HepG2 (cell line): ENCODE measurements at regions not wholly inside any gene's neighbourhood (a gene's known extent, or its start where the extent isn't known, plus 50 kb on each side); places are given as distances from the start of the nearest gene placed in this dataset.

ENCODE experiments used
- FOXA1 ChIP-seq, 2 experiments: fragments of 450-650 bp in 1 of 2; sonication (generic) in 1 of 2; formaldehyde crosslinking in 1 of 2; IDR thresholded peaks; 2 replicates each; pipeline versions ENCODE4 v1.4.0 to v1.6.1; 2016 to 2020; ENCODE audit warnings: missing genetic modification reagents in 1 of 2
- KDM5A ChIP-seq: fragments of 200-600 bp; sonication (generic); IDR thresholded peaks from 2 replicates; pipeline ENCODE4 v1.7.0; 2018; ENCODE audit warnings: antibody characterized with exemption, mild to moderate bottlenecking, low read length, borderline replicate concordance
- NR1H2 ChIP-seq: sonication (generic); formaldehyde crosslinking; IDR thresholded peaks from 2 replicates; pipeline ENCODE4 v1.8.1; 2022; ENCODE audit warnings: low read depth, missing genetic modification reagents, borderline replicate concordance
- POLR2AphosphoS5 ChIP-seq: IDR thresholded peaks from 2 replicates; pipeline ENCODE4 v1.6.1; 2012; ENCODE audit warnings: low read depth, low read length
- TCF12 ChIP-seq, 2 experiments: fragments of 450-650 bp in 1 of 2; sonication (generic) in 1 of 2; formaldehyde crosslinking in 1 of 2; IDR thresholded peaks; 2 replicates each; pipeline versions ENCODE4 v1.6.1 to v1.8.0; 2017 to 2022; ENCODE audit warnings: antibody characterized with exemption in 1 of 2, mild to moderate bottlenecking in 1 of 2, missing genetic modification reagents in 1 of 2, moderate library complexity in 1 of 2
- YY1 ChIP-seq: IDR thresholded peaks from 2 replicates; pipeline ENCODE4 v1.6.1; 2011; ENCODE audit warnings: low read length, low read depth, moderate library complexity, mild to moderate bottlenecking; ENCODE audit not compliant: insufficient read depth, insufficient replicate concordance
- ZKSCAN8 ChIP-seq: IDR thresholded peaks from 2 replicates; pipeline ENCODE4 v1.6.1; 2016; ENCODE audit warnings: borderline replicate concordance, missing genetic modification reagents, missing compliant biosample characterization
- ZMYM4 ChIP-seq: sonication (generic); formaldehyde crosslinking; IDR thresholded peaks from 2 replicates; pipeline ENCODE4 v1.8.1; 2023; ENCODE audit warnings: mild to moderate bottlenecking, missing genetic modification reagents
- TF ChIP-seq, protein P1 (sequence below): sonication (generic); formaldehyde crosslinking; IDR thresholded peaks from 2 replicates; pipeline ENCODE4 v1.5.0; 2020; ENCODE audit warnings: missing genetic modification reagents, mild to moderate bottlenecking, borderline replicate concordance
- TF ChIP-seq, protein P2 (sequence below): sonication (generic); formaldehyde crosslinking; IDR thresholded peaks from 2 replicates; pipeline ENCODE4 v1.5.0; 2020; ENCODE audit warnings: mild to moderate bottlenecking, missing genetic modification reagents, moderate library complexity
- TF ChIP-seq, protein P3 (sequence below): sonication (generic); formaldehyde crosslinking; IDR thresholded peaks from 2 replicates; pipeline ENCODE4 v1.4.0; 2020; ENCODE audit warnings: missing genetic modification reagents, mild to moderate bottlenecking, borderline replicate concordance
- TF ChIP-seq, protein P4 (sequence below): sonication (generic); formaldehyde crosslinking; IDR thresholded peaks from 2 replicates; pipeline ENCODE4 v1.5.0; 2020; ENCODE audit warnings: mild to moderate bottlenecking, missing genetic modification reagents, borderline replicate concordance

DNA sequence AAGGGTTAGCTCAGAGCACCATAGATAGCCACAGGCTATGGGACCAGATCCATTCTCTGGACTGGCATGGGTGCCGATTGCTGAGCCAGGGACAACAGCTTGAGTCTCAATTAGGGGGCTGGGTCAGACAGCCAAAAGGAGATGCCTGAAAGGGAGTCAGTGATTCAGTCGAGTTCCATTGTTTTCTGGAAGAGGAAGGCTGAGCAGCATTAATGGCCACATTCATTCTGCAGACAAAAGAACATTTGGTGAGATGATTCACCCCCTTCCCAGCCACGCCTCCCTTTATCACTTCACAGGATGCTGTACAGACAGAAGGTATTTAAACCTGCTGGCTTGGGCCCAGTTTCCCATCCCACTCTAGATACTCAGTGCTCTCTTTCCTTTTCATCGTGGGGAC, 131.9 kb downstream of the ADAMTS15 start:
- TF ChIP-seq NR1H2 (CRISPR knock-in tag), result no peak
- no peak for TF ChIP-seq POLR2AphosphoS5
- no peak for TF ChIP-seq FOXA1 (IDR thresholded peaks at IDR 0.05)
- TF ChIP-seq FOXA1 (CRISPR knock-in tag; IDR thresholded peaks at IDR 0.05), result no peak
- TF ChIP-seq, protein P1, sequence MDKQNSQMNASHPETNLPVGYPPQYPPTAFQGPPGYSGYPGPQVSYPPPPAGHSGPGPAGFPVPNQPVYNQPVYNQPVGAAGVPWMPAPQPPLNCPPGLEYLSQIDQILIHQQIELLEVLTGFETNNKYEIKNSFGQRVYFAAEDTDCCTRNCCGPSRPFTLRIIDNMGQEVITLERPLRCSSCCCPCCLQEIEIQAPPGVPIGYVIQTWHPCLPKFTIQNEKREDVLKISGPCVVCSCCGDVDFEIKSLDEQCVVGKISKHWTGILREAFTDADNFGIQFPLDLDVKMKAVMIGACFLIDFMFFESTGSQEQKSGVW (CRISPR knock-in tag), result no peak
- TF ChIP-seq ZMYM4 (CRISPR knock-in tag), result no peak
- no peak for TF ChIP-seq TCF12 (IDR thresholded peaks at IDR 0.05)
- TF ChIP-seq TCF12 (CRISPR knock-in tag; IDR thresholded peaks at IDR 0.05), result no peak
- TF ChIP-seq YY1, result no peak
- TF ChIP-seq, protein P2, sequence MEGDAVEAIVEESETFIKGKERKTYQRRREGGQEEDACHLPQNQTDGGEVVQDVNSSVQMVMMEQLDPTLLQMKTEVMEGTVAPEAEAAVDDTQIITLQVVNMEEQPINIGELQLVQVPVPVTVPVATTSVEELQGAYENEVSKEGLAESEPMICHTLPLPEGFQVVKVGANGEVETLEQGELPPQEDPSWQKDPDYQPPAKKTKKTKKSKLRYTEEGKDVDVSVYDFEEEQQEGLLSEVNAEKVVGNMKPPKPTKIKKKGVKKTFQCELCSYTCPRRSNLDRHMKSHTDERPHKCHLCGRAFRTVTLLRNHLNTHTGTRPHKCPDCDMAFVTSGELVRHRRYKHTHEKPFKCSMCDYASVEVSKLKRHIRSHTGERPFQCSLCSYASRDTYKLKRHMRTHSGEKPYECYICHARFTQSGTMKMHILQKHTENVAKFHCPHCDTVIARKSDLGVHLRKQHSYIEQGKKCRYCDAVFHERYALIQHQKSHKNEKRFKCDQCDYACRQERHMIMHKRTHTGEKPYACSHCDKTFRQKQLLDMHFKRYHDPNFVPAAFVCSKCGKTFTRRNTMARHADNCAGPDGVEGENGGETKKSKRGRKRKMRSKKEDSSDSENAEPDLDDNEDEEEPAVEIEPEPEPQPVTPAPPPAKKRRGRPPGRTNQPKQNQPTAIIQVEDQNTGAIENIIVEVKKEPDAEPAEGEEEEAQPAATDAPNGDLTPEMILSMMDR (CRISPR knock-in tag), result no peak
- TF ChIP-seq, protein P3, sequence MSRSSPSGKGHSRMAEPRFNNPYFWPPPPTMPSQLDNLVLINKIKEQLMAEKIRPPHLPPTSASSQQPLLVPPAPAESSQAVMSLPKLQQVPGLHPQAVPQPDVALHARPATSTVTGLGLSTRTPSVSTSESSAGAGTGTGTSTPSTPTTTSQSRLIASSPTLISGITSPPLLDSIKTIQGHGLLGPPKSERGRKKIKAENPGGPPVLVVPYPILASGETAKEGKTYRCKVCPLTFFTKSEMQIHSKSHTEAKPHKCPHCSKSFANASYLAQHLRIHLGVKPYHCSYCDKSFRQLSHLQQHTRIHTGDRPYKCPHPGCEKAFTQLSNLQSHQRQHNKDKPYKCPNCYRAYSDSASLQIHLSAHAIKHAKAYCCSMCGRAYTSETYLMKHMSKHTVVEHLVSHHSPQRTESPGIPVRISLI (CRISPR knock-in tag), result no peak
- TF ChIP-seq ZKSCAN8, result no peak
- TF ChIP-seq, protein P4, sequence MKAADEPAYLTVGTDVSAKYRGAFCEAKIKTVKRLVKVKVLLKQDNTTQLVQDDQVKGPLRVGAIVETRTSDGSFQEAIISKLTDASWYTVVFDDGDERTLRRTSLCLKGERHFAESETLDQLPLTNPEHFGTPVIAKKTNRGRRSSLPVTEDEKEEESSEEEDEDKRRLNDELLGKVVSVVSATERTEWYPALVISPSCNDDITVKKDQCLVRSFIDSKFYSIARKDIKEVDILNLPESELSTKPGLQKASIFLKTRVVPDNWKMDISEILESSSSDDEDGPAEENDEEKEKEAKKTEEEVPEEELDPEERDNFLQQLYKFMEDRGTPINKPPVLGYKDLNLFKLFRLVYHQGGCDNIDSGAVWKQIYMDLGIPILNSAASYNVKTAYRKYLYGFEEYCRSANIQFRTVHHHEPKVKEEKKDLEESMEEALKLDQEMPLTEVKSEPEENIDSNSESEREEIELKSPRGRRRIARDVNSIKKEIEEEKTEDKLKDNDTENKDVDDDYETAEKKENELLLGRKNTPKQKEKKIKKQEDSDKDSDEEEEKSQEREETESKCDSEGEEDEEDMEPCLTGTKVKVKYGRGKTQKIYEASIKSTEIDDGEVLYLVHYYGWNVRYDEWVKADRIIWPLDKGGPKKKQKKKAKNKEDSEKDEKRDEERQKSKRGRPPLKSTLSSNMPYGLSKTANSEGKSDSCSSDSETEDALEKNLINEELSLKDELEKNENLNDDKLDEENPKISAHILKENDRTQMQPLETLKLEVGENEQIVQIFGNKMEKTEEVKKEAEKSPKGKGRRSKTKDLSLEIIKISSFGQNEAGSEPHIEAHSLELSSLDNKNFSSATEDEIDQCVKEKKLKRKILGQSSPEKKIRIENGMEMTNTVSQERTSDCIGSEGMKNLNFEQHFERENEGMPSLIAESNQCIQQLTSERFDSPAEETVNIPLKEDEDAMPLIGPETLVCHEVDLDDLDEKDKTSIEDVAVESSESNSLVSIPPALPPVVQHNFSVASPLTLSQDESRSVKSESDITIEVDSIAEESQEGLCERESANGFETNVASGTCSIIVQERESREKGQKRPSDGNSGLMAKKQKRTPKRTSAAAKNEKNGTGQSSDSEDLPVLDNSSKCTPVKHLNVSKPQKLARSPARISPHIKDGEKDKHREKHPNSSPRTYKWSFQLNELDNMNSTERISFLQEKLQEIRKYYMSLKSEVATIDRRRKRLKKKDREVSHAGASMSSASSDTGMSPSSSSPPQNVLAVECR (CRISPR knock-in tag), result no peak
- no peak for TF ChIP-seq KDM5A
